H1 (cell line): ENCODE measurements at regions not wholly inside any gene's neighbourhood (a gene's known extent, or its start where the extent isn't known, plus 50 kb on each side); places are given as distances from the start of the nearest gene placed in this dataset.

Experiments
- CTCF ChIA-PET: fragments of 300-600 bp; sonication (Branson Sonifier 250); formaldehyde crosslinking; loops from one replicate; lab custom pipeline; 2021; ENCODE audit not compliant: partially characterized antibody; lab: Charles Lee
- POLR2A ChIA-PET: fragments of 300-600 bp; sonication (Branson Sonifier 250); formaldehyde crosslinking; loops from one replicate; lab custom pipeline; 2021; ENCODE audit warnings: inconsistent platforms; ENCODE audit not compliant: partially characterized antibody; lab: Charles Lee
- DNase-seq, 2 experiments: peaks; one replicate each; pipeline versions ENCODE4 v3.0.0 to v3.0.0-alpha.2; 2010 to 2022; ENCODE audit warnings: low spot score in 2 of 2, low read depth in 1 of 2, mixed read lengths in 1 of 2
- FAIRE-seq: peaks from 2 replicates; lab custom pipeline; 2011; peaks lifted over from hg19 to GRCh38; lab: Jason Lieb, UNC
- H2AFZ ChIP-seq: 2 replicates; pipeline ENCODE4 v1.8.1; 2012; ENCODE audit warnings: low read length, inconsistent platforms
- H2AK5ac ChIP-seq: 2 replicates; pipeline ENCODE4 v1.6.1; 2013; ENCODE audit warnings: low read depth, low read length
- H2BK120ac ChIP-seq: replicated peaks from 2 replicates; pipeline ENCODE3; 2013; ENCODE audit warnings: low read depth, low read length, inconsistent platforms
- H2BK12ac ChIP-seq: 2 replicates; pipeline ENCODE4 v1.6.1; 2013; ENCODE audit warnings: low read depth, low read length
- H2BK15ac ChIP-seq: 2 replicates; pipeline ENCODE4 v1.6.1; 2013; ENCODE audit warnings: low read length
- H2BK20ac ChIP-seq: 2 replicates; pipeline ENCODE4 v1.6.1; 2013; ENCODE audit warnings: low read length
- H2BK5ac ChIP-seq: 2 replicates; pipeline ENCODE4 v1.6.1; 2013; ENCODE audit warnings: low read depth, low read length
- H3K14ac ChIP-seq: 2 replicates; pipeline ENCODE4 v1.6.1; 2013; ENCODE audit warnings: inconsistent platforms; ENCODE audit not compliant: insufficient read length
- H3K18ac ChIP-seq: 2 replicates; pipeline ENCODE4 v1.6.1; 2013; ENCODE audit warnings: low read length; ENCODE audit errors: extremely low read depth
- H3K23ac ChIP-seq: 2 replicates; pipeline ENCODE4 v1.6.1; 2013; ENCODE audit warnings: inconsistent platforms; ENCODE audit not compliant: insufficient read length
- H3K23me2 ChIP-seq: 2 replicates; pipeline ENCODE4 v1.6.1; 2013; ENCODE audit warnings: low read depth, low read length
- H3K27ac ChIP-seq: 2 replicates; pipeline ENCODE4 v1.6.1; 2011; ENCODE audit warnings: low read depth, low read length, inconsistent platforms
- H3K27me3 ChIP-seq, 4 experiments: replicated peaks in 1 of 4; 1 replicate in 1 of 4; 2 replicates in 3 of 4; pipeline versions ENCODE4 v1.6.1 to v1.8.1; 2011 to 2013; ENCODE audit warnings: low read length in 3 of 4, mild to moderate bottlenecking in 3 of 4, inconsistent platforms in 2 of 4, mixed read lengths in 2 of 4, moderate library complexity in 1 of 4; ENCODE audit not compliant: control insufficient read depth in 3 of 4, insufficient read depth in 3 of 4; ENCODE audit errors: extremely low read depth in 1 of 4
- H3K36me3 ChIP-seq, 4 experiments: 2 replicates each; pipeline versions ENCODE4 v1.6.1 to v1.8.1; 2011 to 2013; ENCODE audit warnings: mild to moderate bottlenecking in 4 of 4, low read length in 3 of 4, moderate library complexity in 2 of 4, control low read depth in 1 of 4, inconsistent platforms in 1 of 4; ENCODE audit not compliant: insufficient read depth in 4 of 4, control insufficient read depth in 2 of 4
- H3K4ac ChIP-seq: replicated peaks from 2 replicates; pipeline ENCODE3; 2013; ENCODE audit warnings: low read length, low read depth, mixed read lengths, inconsistent platforms; ENCODE audit not compliant: insufficient read length
- H3K4me1 ChIP-seq, 4 experiments: replicated peaks in 1 of 4; 1 replicate in 1 of 4; 2 replicates in 3 of 4; pipeline versions ENCODE4 v1.6.1 to v1.8.1; 2011 to 2013; ENCODE audit warnings: low read length in 3 of 4, inconsistent platforms in 2 of 4, mixed read lengths in 1 of 4; ENCODE audit not compliant: insufficient read depth in 4 of 4, control insufficient read depth in 3 of 4
- H3K4me2 ChIP-seq, 2 experiments: 2 replicates each; pipeline versions ENCODE4 v1.6.1 to v1.8.1; 2011 to 2013; ENCODE audit warnings: low read depth in 2 of 2, low read length in 2 of 2, control low read depth in 1 of 2, inconsistent platforms in 1 of 2, mild to moderate bottlenecking in 1 of 2; ENCODE audit not compliant: insufficient read depth in 1 of 2
- H3K4me3 ChIP-seq, 4 experiments: fragments of 200-600, 300-600 bp in 1 of 4; sonication (generic), shearing (Covaris generic), sonication (Bioruptor Twin) in 1 of 4; 2 replicates each; pipeline versions ENCODE4 v1.5.1 to v1.8.1; 2011 to 2016; ENCODE audit warnings: low read length in 4 of 4, low read depth in 3 of 4, control low read depth in 2 of 4, inconsistent platforms in 2 of 4, mild to moderate bottlenecking in 2 of 4, mixed read lengths in 1 of 4, moderate library complexity in 1 of 4; ENCODE audit not compliant: insufficient read depth in 2 of 4; ENCODE audit errors: extremely low read depth in 1 of 4
- H3K56ac ChIP-seq: replicated peaks from 2 replicates; pipeline ENCODE3; 2013; ENCODE audit warnings: low read depth, mild to moderate bottlenecking, mixed read lengths, low read length, inconsistent platforms; ENCODE audit not compliant: insufficient read length
- H3K79me1 ChIP-seq: 2 replicates; pipeline ENCODE4 v1.6.1; 2013; ENCODE audit warnings: low read depth, low read length, control low read depth
- H3K79me2 ChIP-seq, 2 experiments: 2 replicates each; pipeline versions ENCODE4 v1.6.1 to v1.8.1; 2012 to 2013; ENCODE audit warnings: low read length in 2 of 2, mild to moderate bottlenecking in 2 of 2, inconsistent platforms in 1 of 2; ENCODE audit not compliant: insufficient read depth in 2 of 2, control insufficient read depth in 1 of 2
- H3K9ac ChIP-seq, 4 experiments: replicated peaks in 1 of 4; 1 replicate in 1 of 4; 2 replicates in 3 of 4; pipeline versions ENCODE4 v1.6.1 to v1.8.1; 2011 to 2013; ENCODE audit warnings: low read depth in 3 of 4, low read length in 3 of 4, control low read depth in 2 of 4, mild to moderate bottlenecking in 2 of 4, moderate library complexity in 2 of 4, inconsistent platforms in 1 of 4; ENCODE audit errors: extremely low read depth in 1 of 4
- H3K9me3 ChIP-seq, 2 experiments: 2 replicates each; pipeline versions ENCODE4 v1.6.1 to v1.8.1; 2012 to 2013; ENCODE audit warnings: mild to moderate bottlenecking in 2 of 2, moderate library complexity in 2 of 2, control low read depth in 1 of 2, inconsistent platforms in 1 of 2, low read depth in 1 of 2, low read length in 1 of 2, mixed read lengths in 1 of 2; ENCODE audit not compliant: insufficient read depth in 2 of 2
- H4K20me1 ChIP-seq, 2 experiments: replicated peaks in 1 of 2; 2 replicates each; pipeline versions ENCODE3 to v1.8.1; 2011 to 2013; ENCODE audit warnings: inconsistent platforms in 2 of 2, low read length in 2 of 2, mild to moderate bottlenecking in 1 of 2; ENCODE audit not compliant: insufficient read depth in 2 of 2, control insufficient read depth in 1 of 2
- H4K5ac ChIP-seq: 2 replicates; pipeline ENCODE4 v1.6.1; 2013; ENCODE audit warnings: low read length, low read depth, mixed read lengths, inconsistent platforms; ENCODE audit not compliant: insufficient read length
- H4K8ac ChIP-seq: 2 replicates; pipeline ENCODE4 v1.8.0; 2013; ENCODE audit warnings: mild to moderate bottlenecking, moderate library complexity, low read length, inconsistent platforms; ENCODE audit not compliant: insufficient read depth; ENCODE audit errors: extremely low read depth
- H4K91ac ChIP-seq: replicated peaks from 2 replicates; pipeline ENCODE3; 2013; ENCODE audit warnings: low read length, mixed read lengths, inconsistent platforms; ENCODE audit not compliant: insufficient read length
- ASH2L ChIP-seq: fragments of 200-600, 300-600 bp; sonication (generic); IDR thresholded peaks from one replicate; pipeline ENCODE4 v1.7.1; 2017; ENCODE audit warnings: low read length
- ATF3 ChIP-seq: IDR thresholded peaks from 2 replicates; pipeline ENCODE4 v1.6.1; 2011; ENCODE audit warnings: low read depth, mild to moderate bottlenecking, low read length; ENCODE audit not compliant: insufficient read depth
- CBX8 ChIP-seq: fragments of 300-800, 300-1000 bp; sonication (generic); IDR thresholded peaks from 2 replicates; pipeline ENCODE4 v1.7.1; 2016; ENCODE audit warnings: low read depth, low read length, borderline replicate concordance
- CHD2 ChIP-seq: IDR thresholded peaks from 2 replicates; pipeline ENCODE4 v1.6.1; 2012; ENCODE audit warnings: low read length, improper control_type of control experiment
- E2F6 ChIP-seq: IDR thresholded peaks from 2 replicates; pipeline ENCODE4 v1.6.1; 2012; ENCODE audit warnings: inconsistent platforms
- GTF2F1 ChIP-seq: IDR thresholded peaks from 2 replicates; pipeline ENCODE4 v1.6.1; 2012; ENCODE audit warnings: low read depth, low read length, improper control_type of control experiment, borderline replicate concordance
- HDAC6 ChIP-seq: IDR thresholded peaks from one replicate; pipeline ENCODE4 v1.7.1; 2012; ENCODE audit warnings: low read depth, mild to moderate bottlenecking, inconsistent platforms, low read length, moderate library complexity
- RFX5 ChIP-seq: IDR thresholded peaks from 2 replicates; pipeline ENCODE4 v1.6.1; 2011; ENCODE audit warnings: low read depth, low read length, improper control_type of control experiment, borderline replicate concordance
- SAP30 ChIP-seq: fragments of 300-600 bp; sonication (generic); IDR thresholded peaks from 2 replicates; pipeline ENCODE4 v1.7.1; 2012; ENCODE audit warnings: low read length, moderate library complexity, mild to moderate bottlenecking, inconsistent platforms; ENCODE audit not compliant: insufficient read depth, insufficient replicate concordance
- SP1 ChIP-seq: IDR thresholded peaks from 2 replicates; pipeline ENCODE4 v1.6.1; 2011; ENCODE audit warnings: low read depth, low read length
- TBP ChIP-seq: IDR thresholded peaks from 2 replicates; pipeline ENCODE4 v1.6.1; 2011; ENCODE audit warnings: low read depth, low read length, improper control_type of control experiment

- Histone ChIP-seq H3K27me3 (no peaks in the 10 kb centered on the region), H3K9ac (no peak overlapping the region), H3K36me3 (no peaks in the 10 kb centered on the region), H3K14ac (no peak overlapping the region), H2BK120ac (no peak overlapping the region), H3K56ac (no peak overlapping the region), H3K4me2 (no peak overlapping the region), H2BK15ac (no peak overlapping the region), H2BK5ac (no peak overlapping the region), H3K18ac (no peak overlapping the region), H3K4me3 (no peak overlapping the region), H4K20me1 (no peaks in the 10 kb centered on the region), H3K23ac (no peak overlapping the region), H3K23me2 (no peaks in the 10 kb centered on the region), H4K8ac (no peak overlapping the region; the same call in 1 of the 2 replicates), H3K9me3 (peaks cover 11 to 14% of the 10 kb centered on the region in 2 experiments; a peak in 3 of 4 replicates), H4K91ac (no peak overlapping the region), H3K79me1 (no peaks in the 10 kb centered on the region)
- no peak for DNase-seq
- POLR2A ChIA-PET, result no interaction called here
- CTCF ChIA-PET, result interaction anchor here (1.0 kb wide), 2 partner anchors 13 to 17 kb away, joined by 3 to 5 read pairs; no protein-coding TSS in a partner anchor
- no peak for TF ChIP-seq CBX8
- TF ChIP-seq TBP, result no peak
- no peak for TF ChIP-seq E2F6
- no peak for TF ChIP-seq GTF2F1
- no peak for TF ChIP-seq SAP30
- TF ChIP-seq ASH2L, result no peak
- TF ChIP-seq SP1, result no peak
- TF ChIP-seq CHD2, result no peak
- TF ChIP-seq RFX5, result no peak
- TF ChIP-seq ATF3, result no peak
- no peak for TF ChIP-seq HDAC6
- TF ChIP-seq, all 59 proteins: peak for 0
- H2BK20ac ChIP-seq, result no peak overlapping the region
- H3K4me1 ChIP-seq, result no peaks in the 10 kb centered on the region
- H3K4ac ChIP-seq, result no peak overlapping the region
- no peak overlapping the region for H2BK12ac ChIP-seq
- H3K79me2 ChIP-seq, result no peaks in the 10 kb centered on the region
- H2AK5ac ChIP-seq, result no peak overlapping the region
- H3K27ac ChIP-seq, result no peak overlapping the region
- no peak overlapping the region for H4K5ac ChIP-seq
- H2AFZ ChIP-seq, result no peak overlapping the region
- FAIRE-seq, result no peak
These were observed 218.0 kb upstream of the CWC22 start for GRCh38 chr2:180225118-180225517.
